ENCODE measurements at regions not wholly inside any gene's neighbourhood (a gene's known extent, or its start where the extent isn't known, plus 50 kb on each side); places are given as distances from the start of the nearest gene placed in this dataset.
"Not testable (repeated sequence)": the region's sequence is repeated elsewhere in the genome, so short reads cannot be mapped to it uniquely, and the experiment has no call there.

DNA sequence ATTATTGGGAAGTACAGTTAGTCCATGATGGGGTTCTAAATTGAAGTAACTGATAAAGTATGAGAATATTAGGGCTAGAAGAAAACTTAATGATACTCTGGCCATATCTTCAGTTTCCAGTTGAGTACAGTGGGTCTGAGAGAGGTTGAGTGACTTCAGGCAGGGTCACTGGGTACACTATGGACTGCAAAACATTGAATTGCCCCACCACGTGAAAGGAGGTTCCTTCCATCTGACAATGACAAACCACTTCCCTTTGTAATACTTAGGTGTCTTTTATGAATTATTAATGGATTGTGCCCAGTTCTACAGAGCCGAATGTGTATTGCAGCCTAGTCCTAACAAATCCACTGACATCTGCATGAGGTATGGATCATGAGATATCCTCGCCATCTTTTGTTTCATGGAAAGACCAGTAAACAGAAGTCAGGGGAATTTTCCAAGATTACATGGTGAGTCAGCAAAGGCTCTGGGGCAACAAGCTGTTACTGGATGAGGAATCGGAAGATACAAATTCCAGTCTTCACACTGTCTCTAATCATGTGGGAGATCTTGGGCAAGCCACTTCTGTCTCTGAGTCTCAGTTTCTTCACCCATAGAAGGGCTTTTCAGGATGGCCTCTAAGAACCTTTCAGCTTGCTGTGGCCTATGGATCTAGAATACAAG, 66.5 kb upstream of the BCL6 start:
- Histone ChIP-seq H3K9me3 (no peaks in the 10 kb centered on the region), H3K4me3 (no peak overlapping the region), H3K27ac (peak overlapping the region in 1 of 2 donors; percentile 47), H3K4me1 (peaks cover 5 to 11% of the 10 kb centered on the region in 2 donors), H3K27me3 (no peaks in the 10 kb centered on the region), H3K36me3 (no peaks in the 10 kb centered on the region)
- TF ChIP-seq, protein P1, sequence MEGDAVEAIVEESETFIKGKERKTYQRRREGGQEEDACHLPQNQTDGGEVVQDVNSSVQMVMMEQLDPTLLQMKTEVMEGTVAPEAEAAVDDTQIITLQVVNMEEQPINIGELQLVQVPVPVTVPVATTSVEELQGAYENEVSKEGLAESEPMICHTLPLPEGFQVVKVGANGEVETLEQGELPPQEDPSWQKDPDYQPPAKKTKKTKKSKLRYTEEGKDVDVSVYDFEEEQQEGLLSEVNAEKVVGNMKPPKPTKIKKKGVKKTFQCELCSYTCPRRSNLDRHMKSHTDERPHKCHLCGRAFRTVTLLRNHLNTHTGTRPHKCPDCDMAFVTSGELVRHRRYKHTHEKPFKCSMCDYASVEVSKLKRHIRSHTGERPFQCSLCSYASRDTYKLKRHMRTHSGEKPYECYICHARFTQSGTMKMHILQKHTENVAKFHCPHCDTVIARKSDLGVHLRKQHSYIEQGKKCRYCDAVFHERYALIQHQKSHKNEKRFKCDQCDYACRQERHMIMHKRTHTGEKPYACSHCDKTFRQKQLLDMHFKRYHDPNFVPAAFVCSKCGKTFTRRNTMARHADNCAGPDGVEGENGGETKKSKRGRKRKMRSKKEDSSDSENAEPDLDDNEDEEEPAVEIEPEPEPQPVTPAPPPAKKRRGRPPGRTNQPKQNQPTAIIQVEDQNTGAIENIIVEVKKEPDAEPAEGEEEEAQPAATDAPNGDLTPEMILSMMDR (IDR thresholded peaks at IDR 0.05) = no peak
- intact Hi-C loops (cut with DNase I) = no loop called here
- DNase-seq = no peak
- ATAC-seq = peak; percentile 41

DNA sequence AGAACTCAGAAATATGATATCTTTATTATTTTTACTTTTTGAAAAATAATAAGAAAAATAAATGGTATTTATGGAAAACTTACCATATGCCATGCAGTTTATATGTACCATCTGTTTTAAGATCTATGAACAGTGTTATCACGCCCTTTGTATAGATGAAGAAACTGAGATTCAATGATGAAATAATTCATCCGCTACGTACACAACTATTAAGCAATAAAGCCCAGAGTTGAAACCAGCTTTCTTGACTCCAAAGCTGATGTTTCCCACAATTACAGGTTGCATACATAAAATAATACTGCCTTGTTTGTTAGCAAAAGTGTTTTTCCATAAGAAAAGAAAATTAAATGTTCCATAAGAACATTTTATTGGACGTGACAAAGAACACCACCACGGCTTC, 67.2 kb upstream of the BCL6 start:
- no peaks in the 10 kb centered on the region for H3K9me3 ChIP-seq
- intact Hi-C loops (cut with DNase I) = no loop called here
- DNase-seq (no peak), ATAC-seq (no peak)
- no peaks in the 10 kb centered on the region for H3K36me3 ChIP-seq
- peak overlapping the region in 1 of 2 donors; percentile 47 for H3K27ac ChIP-seq
- peaks cover 5 to 11% of the 10 kb centered on the region in 2 donors for H3K4me1 ChIP-seq
- H3K4me3 ChIP-seq = no peak overlapping the region
- H3K27me3 ChIP-seq = no peaks in the 10 kb centered on the region
- TF ChIP-seq, protein P1 (IDR thresholded peaks at IDR 0.05) = no peak

DNA sequence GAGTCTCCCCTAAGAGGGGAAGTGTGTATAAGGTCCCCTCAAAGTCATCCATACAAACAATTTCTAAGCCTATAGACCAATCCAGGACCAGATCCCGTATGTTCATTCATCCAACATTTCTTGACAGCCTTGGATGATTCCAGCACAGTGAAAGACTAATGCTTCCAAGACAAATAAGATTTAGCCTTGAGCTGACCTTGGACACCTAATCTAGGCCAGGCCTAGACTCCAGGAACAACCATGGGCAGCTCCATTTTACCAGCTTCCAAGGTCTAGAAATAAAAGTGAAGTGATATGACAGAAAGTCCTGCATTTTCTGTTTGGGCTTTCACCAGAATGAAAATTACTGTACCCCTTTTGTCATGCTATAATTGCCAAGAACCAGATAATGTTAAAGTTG, 67.9 kb upstream of the BCL6 start:
- Histone ChIP-seq H3K27me3 (no peaks in the 10 kb centered on the region), H3K27ac (no peak overlapping the region), H3K4me1 (peaks cover 5 to 11% of the 10 kb centered on the region in 2 donors), H3K9me3 (no peaks in the 10 kb centered on the region), H3K36me3 (no peaks in the 10 kb centered on the region), H3K4me3 (no peak overlapping the region)
- TF ChIP-seq, protein P1 (IDR thresholded peaks at IDR 0.05) = no peak
- intact Hi-C loops (cut with DNase I) = no loop called here
- ATAC-seq (no peak), DNase-seq (no peak)

GRCh38 chr3:187817766-187818165, 72.5 kb upstream of the BCL6 start:
- H3K9me3 ChIP-seq; H3K36me3 ChIP-seq; H3K4me3 ChIP-seq; H3K4me1 ChIP-seq; ATAC-seq; H3K27ac ChIP-seq; H3K27me3 ChIP-seq; DNase-seq; intact Hi-C loops (cut with DNase I): not testable (repeated sequence)

DNA sequence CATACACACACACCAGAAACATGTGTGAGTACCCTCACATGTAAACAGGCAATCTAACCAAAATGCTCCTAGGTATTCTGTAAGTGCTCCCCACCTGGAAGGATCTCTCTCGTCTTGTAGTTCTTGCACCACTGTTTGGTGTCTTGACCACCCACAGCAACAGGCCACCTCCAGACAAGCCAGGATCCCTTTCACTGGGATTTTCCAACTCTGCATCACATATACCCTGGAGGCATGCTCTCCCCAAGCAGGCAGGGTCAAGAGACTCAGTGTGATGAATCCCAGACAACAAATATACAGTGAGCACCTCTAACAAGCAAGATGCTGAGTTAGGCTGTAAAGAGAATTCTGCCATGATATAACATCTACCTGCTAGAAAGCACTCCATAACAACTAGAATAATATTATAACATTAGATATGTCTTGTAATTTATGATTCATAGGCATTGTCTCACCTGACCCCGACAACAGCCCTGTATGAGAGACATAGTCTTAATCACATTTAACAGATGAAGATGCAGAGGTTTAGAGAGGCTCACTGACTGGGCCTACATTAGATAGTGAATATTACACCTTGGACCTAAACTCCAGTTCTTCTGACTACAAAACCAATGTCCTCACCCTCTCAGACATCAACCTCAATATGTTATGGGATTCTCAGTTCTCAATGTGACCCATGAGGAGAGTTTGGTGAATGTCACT, 76.5 kb upstream of the BCL6 start:
- TF ChIP-seq, protein P1 (IDR thresholded peaks at IDR 0.05) = no peak
- ATAC-seq (no peak), DNase-seq (no peak)
- H3K4me1 ChIP-seq = no peaks in the 10 kb centered on the region
- H3K27ac ChIP-seq = no peak overlapping the region
- H3K27me3 ChIP-seq = no peaks in the 10 kb centered on the region
- H3K4me3 ChIP-seq = no peak overlapping the region
- intact Hi-C loops (cut with DNase I) = no loop called here
- no peaks in the 10 kb centered on the region for H3K9me3 ChIP-seq
- no peaks in the 10 kb centered on the region for H3K36me3 ChIP-seq
